GM23248 (cell line): ENCODE measurements at regions not wholly inside any gene's neighbourhood (a gene's known extent, or its start where the extent isn't known, plus 50 kb on each side); places are given as distances from the start of the nearest gene placed in this dataset.

Source experiments
- EZH2 ChIP-seq: fragments of 200-600 bp; sonication (generic); IDR thresholded peaks from 2 replicates; pipeline ENCODE4 v1.6.1; 2018; ENCODE audit warnings: antibody characterized with exemption, mild to moderate bottlenecking; ENCODE audit not compliant: insufficient read depth, poor library complexity, severe bottlenecking
- EZH2phosphoT487 ChIP-seq: fragments of 200-600 bp; sonication (generic); IDR thresholded peaks from 2 replicates; pipeline ENCODE4 v1.6.1; 2018; ENCODE audit warnings: antibody characterized with exemption, moderate library complexity, mild to moderate bottlenecking, low read depth; ENCODE audit not compliant: insufficient read depth

GRCh38 chr1:232172563-232172962 lies 457.4 kb downstream of the SIPA1L2 start:
- TF ChIP-seq EZH2 (no peak), EZH2phosphoT487 (no peak)
